Prostate gland (tissue), 2 donors: ENCODE measurements at regions not wholly inside any gene's neighbourhood (a gene's known extent, or its start where the extent isn't known, plus 50 kb on each side); places are given as distances from the start of the nearest gene placed in this dataset.

ENCODE experiments used
- CTCF ChIP-seq, 4 experiments: fragments of 200-600 bp in 2 of 4; fragments of 450-650 bp in 2 of 4; sonication (generic) in 2 of 4; IDR thresholded peaks; 1 replicate in 3 of 4; 2 replicates in 1 of 4; pipeline ENCODE4 v1.5.1; 2016 to 2019; ENCODE audit warnings: antibody characterized with exemption in 4 of 4, mild to moderate bottlenecking in 2 of 4, moderate library complexity in 2 of 4
- POLR2A ChIP-seq: fragments of 450-650 bp; IDR thresholded peaks from one replicate; pipeline ENCODE4 v1.6.1; 2016; ENCODE audit warnings: antibody characterized with exemption, mild to moderate bottlenecking
- POLR2AphosphoS5 ChIP-seq: sonication (generic); formaldehyde crosslinking; IDR thresholded peaks from one replicate; pipeline ENCODE4 v1.6.1; 2017; ENCODE audit warnings: antibody characterized with exemption

DNA sequence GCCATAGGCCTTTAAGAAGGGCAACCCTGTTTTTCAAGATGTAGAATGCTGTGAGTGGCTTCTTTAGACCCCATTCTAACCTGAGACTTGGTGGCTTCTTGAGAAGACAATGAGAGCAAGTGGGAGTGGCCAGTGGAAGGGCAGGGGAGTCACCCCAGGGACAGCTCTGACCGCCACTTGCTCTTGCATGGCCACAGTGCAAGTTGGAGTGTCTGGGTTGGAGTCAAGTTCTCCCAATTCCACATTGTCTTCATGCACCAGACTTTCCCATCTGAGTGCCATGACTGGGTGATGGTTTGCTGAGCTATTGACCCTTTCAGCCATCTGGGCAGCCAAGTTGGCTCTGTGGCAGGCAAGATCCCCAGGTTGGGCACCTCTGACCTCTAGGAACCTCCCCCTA, 148.0 kb upstream of the SKOR2 start:
- TF ChIP-seq CTCF (IDR thresholded peaks at IDR 0.05) (no peak), POLR2AphosphoS5 (no peak), POLR2A (no peak)
